ENCODE measurements at regions not wholly inside any gene's neighbourhood (a gene's known extent, or its start where the extent isn't known, plus 50 kb on each side); places are given as distances from the start of the nearest gene placed in this dataset.

GRCh38 chr12:92025462-92026207 is 120.0 kb downstream of the BTG1 start:
- POLR2A ChIA-PET: interaction anchor here (0.6 kb wide), 1 partner anchor 352 kb away, joined by 3 read pairs; no protein-coding TSS in a partner anchor
- BruUV-seq (replicated peaks): no TSS peak
- H3K79me2 ChIP-seq (ENCODE audit: insufficient read depth, low read depth, low read length): no peaks in the 10 kb centered on the region
- H3K9me3 ChIP-seq (ENCODE audit: low read length): no peaks in the 10 kb centered on the region
- H3K4me2 ChIP-seq (ENCODE audit: low read length): no peak overlapping the region
- H4K20me1 ChIP-seq (ENCODE audit: insufficient read depth, low read length): no peaks in the 10 kb centered on the region
- H2AFZ ChIP-seq (ENCODE audit: low read length): no peak overlapping the region
- CTCF ChIA-PET (ENCODE audit: unreplicated experiment): no interaction called here
- no peak for DNase-seq (ENCODE audit: low spot score)
- peaks cover 31% of the 10 kb centered on the region for H3K4me1 ChIP-seq (ENCODE audit: insufficient read depth, low read length, poor library complexity, severe bottlenecking)
- intact Hi-C loops (cut with micrococcal nuclease; ENCODE audit: unreplicated experiment): no loop called here
- H3K4me3 ChIP-seq (ENCODE audit: low read depth, low read length, poor library complexity, severe bottlenecking): no peak overlapping the region
- TF ChIP-seq CTCF (conservative IDR thresholded peaks at IDR 0.05; ENCODE audit: low read length) (no peak), EZH2phosphoT487 (IDR thresholded peaks at IDR 0.05; ENCODE audit: borderline replicate concordance, low read depth, low read length) (no peak)
- no peaks in the 10 kb centered on the region for H3K36me3 ChIP-seq (ENCODE audit: insufficient read depth, low read length)
- H3K9me2 ChIP-seq (ENCODE audit: insufficient read depth, low read length): no peaks in the 10 kb centered on the region
- H3K27ac ChIP-seq (ENCODE audit: low read depth, low read length, poor library complexity, severe bottlenecking): no peak overlapping the region

GRCh38 chr12:92022093-92022492 is 123.6 kb downstream of the BTG1 start:
- Histone ChIP-seq H3K4me2 (ENCODE audit: low read length) (no peak overlapping the region), H3K27ac (ENCODE audit: low read depth, low read length, poor library complexity, severe bottlenecking) (no peak overlapping the region), H2AFZ (ENCODE audit: low read length) (no peak overlapping the region), H3K4me3 (ENCODE audit: low read depth, low read length, poor library complexity, severe bottlenecking) (no peak overlapping the region), H3K4me1 (ENCODE audit: insufficient read depth, low read length, poor library complexity, severe bottlenecking) (no peaks in the 10 kb centered on the region), H3K36me3 (ENCODE audit: insufficient read depth, low read length) (no peaks in the 10 kb centered on the region), H3K9me3 (ENCODE audit: low read length) (no peaks in the 10 kb centered on the region), H3K9me2 (ENCODE audit: insufficient read depth, low read length) (no peaks in the 10 kb centered on the region), H3K79me2 (ENCODE audit: insufficient read depth, low read depth, low read length) (no peaks in the 10 kb centered on the region), H4K20me1 (ENCODE audit: insufficient read depth, low read length) (no peaks in the 10 kb centered on the region)
- DNase-seq (ENCODE audit: low spot score): no peak
- no TSS peak for BruUV-seq (replicated peaks)
- intact Hi-C loops (cut with micrococcal nuclease; ENCODE audit: unreplicated experiment): no loop called here
- CTCF ChIA-PET (ENCODE audit: unreplicated experiment): no interaction called here
- POLR2A ChIA-PET: interaction anchor here (0.5 to 0.9 kb wide), 4 partner anchors 13 to 342 kb away, joined by 3 to 9 read pairs (median 5); no protein-coding TSS in a partner anchor
- TF ChIP-seq EZH2phosphoT487 (IDR thresholded peaks at IDR 0.05; ENCODE audit: borderline replicate concordance, low read depth, low read length): no peak
- TF ChIP-seq CTCF (conservative IDR thresholded peaks at IDR 0.05; ENCODE audit: low read length): no peak

- no peaks in the 10 kb centered on the region for H3K9me3 ChIP-seq (ENCODE audit: low read length)
- no peak overlapping the region for H3K4me3 ChIP-seq (ENCODE audit: low read depth, low read length, poor library complexity, severe bottlenecking)
- no peak overlapping the region for H2AFZ ChIP-seq (ENCODE audit: low read length)
- ChIA-PET POLR2A (interaction anchor here (0.6 to 0.7 kb wide), 2 partner anchors 19 to 342 kb away, joined by 4 to 6 read pairs; no protein-coding TSS in a partner anchor), CTCF (ENCODE audit: unreplicated experiment) (no interaction called here)
- no peaks in the 10 kb centered on the region for H3K4me1 ChIP-seq (ENCODE audit: insufficient read depth, low read length, poor library complexity, severe bottlenecking)
- H3K36me3 ChIP-seq (ENCODE audit: insufficient read depth, low read length): no peaks in the 10 kb centered on the region
- H4K20me1 ChIP-seq (ENCODE audit: insufficient read depth, low read length): no peaks in the 10 kb centered on the region
- BruUV-seq (replicated peaks): no TSS peak
- no peaks in the 10 kb centered on the region for H3K9me2 ChIP-seq (ENCODE audit: insufficient read depth, low read length)
- intact Hi-C loops (cut with micrococcal nuclease; ENCODE audit: unreplicated experiment): no loop called here
- H3K4me2 ChIP-seq (ENCODE audit: low read length): no peak overlapping the region
- no peaks in the 10 kb centered on the region for H3K79me2 ChIP-seq (ENCODE audit: insufficient read depth, low read depth, low read length)
- H3K27ac ChIP-seq (ENCODE audit: low read depth, low read length, poor library complexity, severe bottlenecking): no peak overlapping the region
- TF ChIP-seq EZH2phosphoT487 (IDR thresholded peaks at IDR 0.05; ENCODE audit: borderline replicate concordance, low read depth, low read length) (no peak), CTCF (conservative IDR thresholded peaks at IDR 0.05; ENCODE audit: low read length) (no peak)
- no peak for DNase-seq (ENCODE audit: low spot score)
Observed at GRCh38 chr12:92021666-92022035, 124.0 kb downstream of the BTG1 start.
